H1 (cell line): ENCODE measurements at regions not wholly inside any gene's neighbourhood (a gene's known extent, or its start where the extent isn't known, plus 50 kb on each side); places are given as distances from the start of the nearest gene placed in this dataset.

Source experiments
- ASH2L ChIP-seq: fragments of 200-600, 300-600 bp; sonication (generic); IDR thresholded peaks from one replicate; pipeline ENCODE4 v1.7.1; 2017; ENCODE audit warnings: low read length
- BACH1 ChIP-seq: IDR thresholded peaks from 2 replicates; pipeline ENCODE4 v1.6.1; 2012; ENCODE audit warnings: low read length, improper control_type of control experiment
- KDM5A ChIP-seq: fragments of 200-600 bp; IDR thresholded peaks from 2 replicates; pipeline ENCODE4 v1.7.1; 2012; ENCODE audit warnings: mild to moderate bottlenecking, low read length, inconsistent platforms, mixed read lengths
- TEAD4 ChIP-seq: IDR thresholded peaks from 2 replicates; pipeline ENCODE4 v1.6.1; 2012; ENCODE audit warnings: low read depth, low read length, inconsistent platforms, mixed read lengths
- TF ChIP-seq, protein P1 (sequence below): fragments of 300-600 bp; sonication (generic); IDR thresholded peaks from 2 replicates; pipeline ENCODE4 v1.7.1; 2012; ENCODE audit warnings: low read length, moderate library complexity, mild to moderate bottlenecking, inconsistent platforms; ENCODE audit not compliant: insufficient replicate concordance

GRCh38 chr12:4036671-4037271 lies 163.6 kb upstream of the PARP11 start (continued):
- TF ChIP-seq, protein P1, sequence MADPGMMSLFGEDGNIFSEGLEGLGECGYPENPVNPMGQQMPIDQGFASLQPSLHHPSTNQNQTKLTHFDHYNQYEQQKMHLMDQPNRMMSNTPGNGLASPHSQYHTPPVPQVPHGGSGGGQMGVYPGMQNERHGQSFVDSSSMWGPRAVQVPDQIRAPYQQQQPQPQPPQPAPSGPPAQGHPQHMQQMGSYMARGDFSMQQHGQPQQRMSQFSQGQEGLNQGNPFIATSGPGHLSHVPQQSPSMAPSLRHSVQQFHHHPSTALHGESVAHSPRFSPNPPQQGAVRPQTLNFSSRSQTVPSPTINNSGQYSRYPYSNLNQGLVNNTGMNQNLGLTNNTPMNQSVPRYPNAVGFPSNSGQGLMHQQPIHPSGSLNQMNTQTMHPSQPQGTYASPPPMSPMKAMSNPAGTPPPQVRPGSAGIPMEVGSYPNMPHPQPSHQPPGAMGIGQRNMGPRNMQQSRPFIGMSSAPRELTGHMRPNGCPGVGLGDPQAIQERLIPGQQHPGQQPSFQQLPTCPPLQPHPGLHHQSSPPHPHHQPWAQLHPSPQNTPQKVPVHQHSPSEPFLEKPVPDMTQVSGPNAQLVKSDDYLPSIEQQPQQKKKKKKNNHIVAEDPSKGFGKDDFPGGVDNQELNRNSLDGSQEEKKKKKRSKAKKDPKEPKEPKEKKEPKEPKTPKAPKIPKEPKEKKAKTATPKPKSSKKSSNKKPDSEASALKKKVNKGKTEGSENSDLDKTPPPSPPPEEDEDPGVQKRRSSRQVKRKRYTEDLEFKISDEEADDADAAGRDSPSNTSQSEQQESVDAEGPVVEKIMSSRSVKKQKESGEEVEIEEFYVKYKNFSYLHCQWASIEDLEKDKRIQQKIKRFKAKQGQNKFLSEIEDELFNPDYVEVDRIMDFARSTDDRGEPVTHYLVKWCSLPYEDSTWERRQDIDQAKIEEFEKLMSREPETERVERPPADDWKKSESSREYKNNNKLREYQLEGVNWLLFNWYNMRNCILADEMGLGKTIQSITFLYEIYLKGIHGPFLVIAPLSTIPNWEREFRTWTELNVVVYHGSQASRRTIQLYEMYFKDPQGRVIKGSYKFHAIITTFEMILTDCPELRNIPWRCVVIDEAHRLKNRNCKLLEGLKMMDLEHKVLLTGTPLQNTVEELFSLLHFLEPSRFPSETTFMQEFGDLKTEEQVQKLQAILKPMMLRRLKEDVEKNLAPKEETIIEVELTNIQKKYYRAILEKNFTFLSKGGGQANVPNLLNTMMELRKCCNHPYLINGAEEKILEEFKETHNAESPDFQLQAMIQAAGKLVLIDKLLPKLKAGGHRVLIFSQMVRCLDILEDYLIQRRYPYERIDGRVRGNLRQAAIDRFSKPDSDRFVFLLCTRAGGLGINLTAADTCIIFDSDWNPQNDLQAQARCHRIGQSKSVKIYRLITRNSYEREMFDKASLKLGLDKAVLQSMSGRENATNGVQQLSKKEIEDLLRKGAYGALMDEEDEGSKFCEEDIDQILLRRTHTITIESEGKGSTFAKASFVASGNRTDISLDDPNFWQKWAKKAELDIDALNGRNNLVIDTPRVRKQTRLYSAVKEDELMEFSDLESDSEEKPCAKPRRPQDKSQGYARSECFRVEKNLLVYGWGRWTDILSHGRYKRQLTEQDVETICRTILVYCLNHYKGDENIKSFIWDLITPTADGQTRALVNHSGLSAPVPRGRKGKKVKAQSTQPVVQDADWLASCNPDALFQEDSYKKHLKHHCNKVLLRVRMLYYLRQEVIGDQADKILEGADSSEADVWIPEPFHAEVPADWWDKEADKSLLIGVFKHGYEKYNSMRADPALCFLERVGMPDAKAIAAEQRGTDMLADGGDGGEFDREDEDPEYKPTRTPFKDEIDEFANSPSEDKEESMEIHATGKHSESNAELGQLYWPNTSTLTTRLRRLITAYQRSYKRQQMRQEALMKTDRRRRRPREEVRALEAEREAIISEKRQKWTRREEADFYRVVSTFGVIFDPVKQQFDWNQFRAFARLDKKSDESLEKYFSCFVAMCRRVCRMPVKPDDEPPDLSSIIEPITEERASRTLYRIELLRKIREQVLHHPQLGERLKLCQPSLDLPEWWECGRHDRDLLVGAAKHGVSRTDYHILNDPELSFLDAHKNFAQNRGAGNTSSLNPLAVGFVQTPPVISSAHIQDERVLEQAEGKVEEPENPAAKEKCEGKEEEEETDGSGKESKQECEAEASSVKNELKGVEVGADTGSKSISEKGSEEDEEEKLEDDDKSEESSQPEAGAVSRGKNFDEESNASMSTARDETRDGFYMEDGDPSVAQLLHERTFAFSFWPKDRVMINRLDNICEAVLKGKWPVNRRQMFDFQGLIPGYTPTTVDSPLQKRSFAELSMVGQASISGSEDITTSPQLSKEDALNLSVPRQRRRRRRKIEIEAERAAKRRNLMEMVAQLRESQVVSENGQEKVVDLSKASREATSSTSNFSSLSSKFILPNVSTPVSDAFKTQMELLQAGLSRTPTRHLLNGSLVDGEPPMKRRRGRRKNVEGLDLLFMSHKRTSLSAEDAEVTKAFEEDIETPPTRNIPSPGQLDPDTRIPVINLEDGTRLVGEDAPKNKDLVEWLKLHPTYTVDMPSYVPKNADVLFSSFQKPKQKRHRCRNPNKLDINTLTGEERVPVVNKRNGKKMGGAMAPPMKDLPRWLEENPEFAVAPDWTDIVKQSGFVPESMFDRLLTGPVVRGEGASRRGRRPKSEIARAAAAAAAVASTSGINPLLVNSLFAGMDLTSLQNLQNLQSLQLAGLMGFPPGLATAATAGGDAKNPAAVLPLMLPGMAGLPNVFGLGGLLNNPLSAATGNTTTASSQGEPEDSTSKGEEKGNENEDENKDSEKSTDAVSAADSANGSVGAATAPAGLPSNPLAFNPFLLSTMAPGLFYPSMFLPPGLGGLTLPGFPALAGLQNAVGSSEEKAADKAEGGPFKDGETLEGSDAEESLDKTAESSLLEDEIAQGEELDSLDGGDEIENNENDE, result no peak
- TF ChIP-seq TEAD4 (no peak), ASH2L (no peak), KDM5A (no peak), BACH1 (no peak)
- TF ChIP-seq, all 59 proteins: peak for 0
